Small intestine (tissue), 7 donors: ENCODE measurements at regions not wholly inside any gene's neighbourhood (a gene's known extent, or its start where the extent isn't known, plus 50 kb on each side); places are given as distances from the start of the nearest gene placed in this dataset.
"Not testable (repeated sequence)": the region's sequence is repeated elsewhere in the genome, so short reads cannot be mapped to it uniquely, and the experiment has no call there.

ENCODE experiments used
- DNase-seq, 2 donors: peaks; one replicate each; pipeline versions ENCODE4 v3.0.0 to v3.0.0-alpha.2; 2013
- FAIRE-seq: peaks from 2 replicates; lab custom pipeline; 2012; peaks lifted over from hg19 to GRCh38; lab: Jason Lieb, UNC
- H3K27ac ChIP-seq, 3 donors: one replicate each; pipeline ENCODE4 v1.5.1; 2013; ENCODE audit warnings: low read length in 2 of 3, mild to moderate bottlenecking in 2 of 3, control low read depth in 1 of 3, inconsistent platforms in 1 of 3, low read depth in 1 of 3, moderate library complexity in 1 of 3
- H3K27me3 ChIP-seq, 3 donors: one replicate each; pipeline ENCODE4 v1.6.1; 2013; ENCODE audit warnings: low read length in 3 of 3, inconsistent platforms in 1 of 3; ENCODE audit not compliant: control insufficient read depth in 3 of 3, insufficient read depth in 3 of 3
- H3K36me3 ChIP-seq, 3 donors: one replicate each; pipeline ENCODE4 v1.6.1; 2013; ENCODE audit warnings: low read length in 3 of 3, inconsistent platforms in 1 of 3, low read depth in 1 of 3, mild to moderate bottlenecking in 1 of 3, moderate library complexity in 1 of 3; ENCODE audit not compliant: control insufficient read depth in 3 of 3, insufficient read depth in 2 of 3
- H3K4me1 ChIP-seq, 3 donors: one replicate each; pipeline ENCODE4 v1.6.1; 2013; ENCODE audit warnings: low read length in 2 of 3, inconsistent platforms in 1 of 3, low read depth in 1 of 3, mild to moderate bottlenecking in 1 of 3, moderate library complexity in 1 of 3; ENCODE audit not compliant: control insufficient read depth in 3 of 3, insufficient read depth in 2 of 3
- H3K4me3 ChIP-seq, 3 donors: one replicate each; pipeline ENCODE4 v1.5.1; 2013; ENCODE audit warnings: low read length in 3 of 3, control low read depth in 1 of 3, inconsistent platforms in 1 of 3, low read depth in 1 of 3, mild to moderate bottlenecking in 1 of 3, moderate library complexity in 1 of 3
- H3K9me3 ChIP-seq, 2 donors: one replicate each; pipeline ENCODE4 v1.6.1; 2013; ENCODE audit warnings: low read depth in 1 of 2, low read length in 1 of 2; ENCODE audit not compliant: control insufficient read depth in 2 of 2, insufficient read depth in 1 of 2
- WGBS, 3 donors: extraction: QIAGEN DNeasy Blood & Tissue Kit; methylation state at CpG; one replicate each; pipeline ENCODE4 v1.1.7; 2013; 5-methylcytosine and 5-hydroxymethylcytosine counted together
- donor health status: healthy with polysubstance abuse.
- donor health status: control.
- donor health status: control.
- donor health status: Bipolar disorder and iron deficiency.
- donor health status: healthy.

- H3K27ac ChIP-seq: no peak overlapping the region
- H3K27me3 ChIP-seq: no peaks in the 10 kb centered on the region
- 8 to 41% (median 21%) methylated on average over 3 of the region's 3 CpGs for WGBS, 3 donors
- no peaks in the 10 kb centered on the region for H3K4me1 ChIP-seq
- no peak overlapping the region for H3K4me3 ChIP-seq
- H3K36me3 ChIP-seq: no peaks in the 10 kb centered on the region
- FAIRE-seq (no peak), DNase-seq (peak in 1 of 2 donors; percentile 39)
- H3K9me3 ChIP-seq: no peaks in the 10 kb centered on the region
These were observed 664.8 kb upstream of the MMS22L start for GRCh38 chr6:97947841-97948240.

- no peaks in the 10 kb centered on the region for H3K36me3 ChIP-seq
- H3K27ac ChIP-seq: no peak overlapping the region
- DNase-seq: no peak
- WGBS, 3 donors: 88 to 92% (median 89%) methylated on average over 8 of the region's 8 CpGs
- no peak for FAIRE-seq
- no peak overlapping the region for H3K4me3 ChIP-seq
- no peaks in the 10 kb centered on the region for H3K4me1 ChIP-seq
- H3K27me3 ChIP-seq: no peaks in the 10 kb centered on the region
- H3K9me3 ChIP-seq: no peaks in the 10 kb centered on the region
These were observed 675.1 kb upstream of the MMS22L start for GRCh38 chr6:97958134-97958533.

GRCh38 chr6:97963193-97963592 is 680.2 kb upstream of the MMS22L start:
- FAIRE-seq: no peak
- Histone ChIP-seq H3K27ac (no peak overlapping the region), H3K4me3 (no peak overlapping the region), H3K36me3 (no peaks in the 10 kb centered on the region), H3K9me3 (no peaks in the 10 kb centered on the region), H3K27me3 (no peaks in the 10 kb centered on the region), H3K4me1 (no peaks in the 10 kb centered on the region)
- WGBS, 3 donors: 52 to 63% (median 62%) methylated on average over 3 of the region's 3 CpGs
- no peak for DNase-seq

GRCh38 chr6:97969065-97969464 is 686.0 kb upstream of the MMS22L start:
- DNase-seq (no peak), FAIRE-seq (no peak)
- no peaks in the 10 kb centered on the region for H3K4me1 ChIP-seq
- no peaks in the 10 kb centered on the region for H3K27me3 ChIP-seq
- no peaks in the 10 kb centered on the region for H3K36me3 ChIP-seq
- H3K4me3 ChIP-seq: no peak overlapping the region
- WGBS, 3 donors: 37 to 78% (median 64%) methylated on average over 1 of the region's 1 CpG
- H3K27ac ChIP-seq: no peak overlapping the region
- no peaks in the 10 kb centered on the region for H3K9me3 ChIP-seq

- DNase-seq (no peak), FAIRE-seq (no peak)
- 46 to 53% (median 52%) methylated on average over 2 of the region's 2 CpGs for WGBS, 3 donors
- Histone ChIP-seq H3K36me3 (no peaks in the 10 kb centered on the region), H3K27ac (no peak overlapping the region), H3K9me3 (no peaks in the 10 kb centered on the region), H3K4me1 (no peaks in the 10 kb centered on the region), H3K4me3 (no peak overlapping the region), H3K27me3 (no peaks in the 10 kb centered on the region)
These were observed 694.1 kb upstream of the MMS22L start for GRCh38 chr6:97977084-97977483.

- FAIRE-seq (no peak), DNase-seq (no peak)
- H3K4me3 ChIP-seq: no peak overlapping the region
These were observed 695.8 kb upstream of the MMS22L start for GRCh38 chr6:97978855-97979271.

GRCh38 chr6:97979285-97979684 is 696.3 kb upstream of the MMS22L start:
- H3K27me3 ChIP-seq, FAIRE-seq, H3K36me3 ChIP-seq, H3K9me3 ChIP-seq, DNase-seq, H3K4me1 ChIP-seq, H3K27ac ChIP-seq, H3K4me3 ChIP-seq: not testable (repeated sequence)
- 87 to 92% (median 87%) methylated on average over 16 of the region's 16 CpGs for WGBS, 3 donors

More at GRCh38 chr6:97978855-97979271, 695.8 kb upstream of the MMS22L start:
- no peaks in the 10 kb centered on the region for H3K4me1 ChIP-seq
- no peak overlapping the region for H3K27ac ChIP-seq
- WGBS, 3 donors: 82 to 84% (median 83%) methylated on average over 15 of the region's 15 CpGs
- no peaks in the 10 kb centered on the region for H3K9me3 ChIP-seq
- no peaks in the 10 kb centered on the region for H3K36me3 ChIP-seq
- H3K27me3 ChIP-seq: no peaks in the 10 kb centered on the region

GRCh38 chr6:97989451-97989850 is 706.4 kb upstream of the MMS22L start:
- Histone ChIP-seq H3K9me3 (no peaks in the 10 kb centered on the region), H3K27me3 (no peaks in the 10 kb centered on the region), H3K27ac (no peak overlapping the region), H3K4me1 (no peaks in the 10 kb centered on the region), H3K36me3 (no peaks in the 10 kb centered on the region), H3K4me3 (no peak overlapping the region)
- WGBS, 3 donors: 27 to 35% (median 33%) methylated on average over 1 of the region's 1 CpG
- DNase-seq (no peak), FAIRE-seq (no peak)

GRCh38 chr6:97995158-97995557 is 712.1 kb upstream of the MMS22L start:
- no peaks in the 10 kb centered on the region for H3K9me3 ChIP-seq
- no peaks in the 10 kb centered on the region for H3K4me1 ChIP-seq
- H3K27me3 ChIP-seq: no peaks in the 10 kb centered on the region
- no peaks in the 10 kb centered on the region for H3K36me3 ChIP-seq
- no peak for FAIRE-seq
- no peak for DNase-seq
- no peak overlapping the region for H3K27ac ChIP-seq
- H3K4me3 ChIP-seq: no peak overlapping the region
